ENCODE measurements at regions not wholly inside any gene's neighbourhood (a gene's known extent, or its start where the extent isn't known, plus 50 kb on each side); places are given as distances from the start of the nearest gene placed in this dataset.

GRCh38 chr3:194910414-194910984, 224.8 kb downstream of the FAM43A start:
- TF ChIP-seq CTCF (IDR thresholded peaks at IDR 0.05) (no peak), POLR2A (IDR thresholded peaks at IDR 0.05) (no peak)

All from thyroid gland (tissue), 4 donors.